ENCODE measurements at regions not wholly inside any gene's neighbourhood (a gene's known extent, or its start where the extent isn't known, plus 50 kb on each side); places are given as distances from the start of the nearest gene placed in this dataset.

- H3K27ac ChIP-seq, result no peak overlapping the region
- no peaks in the 10 kb centered on the region for H3K36me3 ChIP-seq
- no peaks in the 10 kb centered on the region for H3K27me3 ChIP-seq
- DNase-seq, result no peak
- H3K9me3 ChIP-seq, result no peaks in the 10 kb centered on the region
- H3K4me1 ChIP-seq, result no peaks in the 10 kb centered on the region
- intact Hi-C loops (cut with DNase I; ENCODE audit: low total_unique reads), result no loop called here
- H3K4me3 ChIP-seq, result no peak overlapping the region
- TF ChIP-seq CTCF (IDR thresholded peaks at IDR 0.05), result no peak
- TF ChIP-seq POLR2A (IDR thresholded peaks at IDR 0.05), result no peak
These were observed 1178.8 kb downstream of the ZPLD1 start for GRCh38 chr3:103613397-103614156.

GRCh38 chr3:103614719-103615118, 1179.9 kb downstream of the ZPLD1 start:
- Histone ChIP-seq H3K4me3 (no peak overlapping the region), H3K27ac (no peak overlapping the region), H3K9me3 (no peaks in the 10 kb centered on the region), H3K36me3 (no peaks in the 10 kb centered on the region), H3K4me1 (no peaks in the 10 kb centered on the region), H3K27me3 (no peaks in the 10 kb centered on the region)
- TF ChIP-seq CTCF (IDR thresholded peaks at IDR 0.05), result no peak
- TF ChIP-seq POLR2A (IDR thresholded peaks at IDR 0.05), result no peak
- intact Hi-C loops (cut with DNase I; ENCODE audit: low total_unique reads), result no loop called here
- no peak for DNase-seq

GRCh38 chr3:103617961-103618360, 1183.1 kb downstream of the ZPLD1 start:
- TF ChIP-seq POLR2A (IDR thresholded peaks at IDR 0.05) (no peak), CTCF (IDR thresholded peaks at IDR 0.05) (no peak)
- no peak for DNase-seq

GRCh38 chr3:103624271-103624670, 1189.5 kb downstream of the ZPLD1 start:
- intact Hi-C loops (cut with DNase I; ENCODE audit: low total_unique reads), result no loop called here

More at GRCh38 chr3:103617961-103618360, 1183.1 kb downstream of the ZPLD1 start:
- Histone ChIP-seq H3K4me3 (no peak overlapping the region), H3K27ac (no peak overlapping the region), H3K9me3 (no peaks in the 10 kb centered on the region), H3K36me3 (no peaks in the 10 kb centered on the region), H3K27me3 (no peaks in the 10 kb centered on the region), H3K4me1 (no peaks in the 10 kb centered on the region)
- intact Hi-C loops (cut with DNase I; ENCODE audit: low total_unique reads), result no loop called here

More at GRCh38 chr3:103624271-103624670, 1189.5 kb downstream of the ZPLD1 start:
- no peaks in the 10 kb centered on the region for H3K27me3 ChIP-seq
- no peak for DNase-seq
- TF ChIP-seq POLR2A (IDR thresholded peaks at IDR 0.05), result no peak
- TF ChIP-seq CTCF (IDR thresholded peaks at IDR 0.05), result no peak
- H3K36me3 ChIP-seq, result no peaks in the 10 kb centered on the region
- H3K4me3 ChIP-seq, result no peak overlapping the region
- H3K9me3 ChIP-seq, result no peaks in the 10 kb centered on the region
- H3K27ac ChIP-seq, result no peak overlapping the region
- H3K4me1 ChIP-seq, result no peaks in the 10 kb centered on the region
